ENCODE measurements at regions not wholly inside any gene's neighbourhood (a gene's known extent, or its start where the extent isn't known, plus 50 kb on each side); places are given as distances from the start of the nearest gene placed in this dataset.
"Not testable (repeated sequence)": the region's sequence is repeated elsewhere in the genome, so short reads cannot be mapped to it uniquely, and the experiment has no call there.

- Histone ChIP-seq H4K20me1 (no peaks in the 10 kb centered on the region), H3K9ac (no peak overlapping the region), H3K4me3 (no peak overlapping the region), H3K4me2 (no peak overlapping the region), H3K4me1 (peaks cover 0 to 16% (median 0%) of the 10 kb centered on the region in 10 experiments; a peak in 6 of 20 replicates), H3K36me3 (no peaks in the 10 kb centered on the region), H3K27ac (no peak overlapping the region), H3K9me3 (replicated peaks in 1 of 11) (peaks cover 0 to 16% (median 8%) of the 10 kb centered on the region in 11 experiments; a peak in 14 of 22 replicates), H3K27me3 (no peaks in the 10 kb centered on the region)
- no peak for TF ChIP-seq Cebpa-rat (IDR thresholded peaks at IDR 0.05)
Observed at GRCh38 chr2:147595200-147595599, 249.6 kb upstream of the ACVR2A start.

- Histone ChIP-seq H3K4me1 (peaks cover 0 to 4% (median 0%) of the 10 kb centered on the region in 10 experiments; a peak in 4 of 20 replicates), H3K9ac (no peak overlapping the region), H3K4me3 (no peak overlapping the region), H3K9me3 (replicated peaks in 1 of 11) (peaks cover 0 to 16% (median 8%) of the 10 kb centered on the region in 11 experiments; a peak in 14 of 22 replicates), H3K4me2 (no peak overlapping the region), H4K20me1 (no peaks in the 10 kb centered on the region), H3K36me3 (no peaks in the 10 kb centered on the region), H3K27me3 (no peaks in the 10 kb centered on the region), H3K27ac (no peak overlapping the region)
- no peak for TF ChIP-seq Cebpa-rat (IDR thresholded peaks at IDR 0.05)
Observed at GRCh38 chr2:147594038-147594437, 250.8 kb upstream of the ACVR2A start.

GRCh38 chr2:147592784-147593183 lies 252.0 kb upstream of the ACVR2A start:
- not testable (repeated sequence) for H3K27me3 ChIP-seq, H3K4me2 ChIP-seq, H3K9ac ChIP-seq, H4K20me1 ChIP-seq, H3K4me3 ChIP-seq, H3K4me1 ChIP-seq, H3K27ac ChIP-seq, H3K36me3 ChIP-seq
- H3K9me3 ChIP-seq (replicated peaks in 1 of 11), result peaks cover 0 to 16% (median 8%) of the 10 kb centered on the region in 11 experiments; a peak in 14 of 22 replicates

- no peaks in the 10 kb centered on the region for H4K20me1 ChIP-seq
- TF ChIP-seq Cebpa-rat (IDR thresholded peaks at IDR 0.05), result no peak
- H3K4me3 ChIP-seq, result no peak overlapping the region
- no peak overlapping the region for H3K27ac ChIP-seq
- no peaks in the 10 kb centered on the region for H3K27me3 ChIP-seq
- H3K4me1 ChIP-seq, result no peaks in the 10 kb centered on the region
- peaks cover 0 to 25% (median 8%) of the 10 kb centered on the region in 11 experiments; a peak in 14 of 22 replicates for H3K9me3 ChIP-seq (replicated peaks in 1 of 11)
- H3K36me3 ChIP-seq, result no peaks in the 10 kb centered on the region
- no peak overlapping the region for H3K4me2 ChIP-seq
- no peak overlapping the region for H3K9ac ChIP-seq
Observed at GRCh38 chr2:147589127-147589526, 255.7 kb upstream of the ACVR2A start.

- H3K27ac ChIP-seq, result no peak overlapping the region
- H3K9ac ChIP-seq, result no peak overlapping the region
- H3K27me3 ChIP-seq, result no peaks in the 10 kb centered on the region
- H3K4me3 ChIP-seq, result no peak overlapping the region
- TF ChIP-seq Cebpa-rat (IDR thresholded peaks at IDR 0.05), result no peak
- no peaks in the 10 kb centered on the region for H3K36me3 ChIP-seq
- no peaks in the 10 kb centered on the region for H3K4me1 ChIP-seq
- peaks cover 0 to 24% (median 8%) of the 10 kb centered on the region in 11 experiments; a peak in 14 of 22 replicates for H3K9me3 ChIP-seq (replicated peaks in 1 of 11)
- no peak overlapping the region for H3K4me2 ChIP-seq
- H4K20me1 ChIP-seq, result no peaks in the 10 kb centered on the region
Observed at GRCh38 chr2:147588191-147588590, 256.6 kb upstream of the ACVR2A start.

- Histone ChIP-seq H4K20me1 (no peaks in the 10 kb centered on the region), H3K4me2 (no peak overlapping the region), H3K4me3 (no peak overlapping the region), H3K27ac (no peak overlapping the region), H3K36me3 (no peaks in the 10 kb centered on the region), H3K27me3 (no peaks in the 10 kb centered on the region), H3K4me1 (no peaks in the 10 kb centered on the region), H3K9me3 (replicated peaks in 1 of 11) (peaks cover 0 to 5% (median 0%) of the 10 kb centered on the region in 11 experiments; a peak in 2 of 22 replicates), H3K9ac (no peak overlapping the region)
- no peak for TF ChIP-seq Cebpa-rat (IDR thresholded peaks at IDR 0.05)
Observed at GRCh38 chr2:147578529-147578928, 266.3 kb upstream of the ACVR2A start.

GRCh38 chr2:147577998-147578380 lies 266.8 kb upstream of the ACVR2A start:
- peaks cover 0 to 7% (median 0%) of the 10 kb centered on the region in 11 experiments; a peak in 4 of 22 replicates for H3K9me3 ChIP-seq (replicated peaks in 1 of 11)
- H4K20me1 ChIP-seq, result no peaks in the 10 kb centered on the region
- no peak overlapping the region for H3K4me3 ChIP-seq
- no peak overlapping the region for H3K4me2 ChIP-seq
- no peaks in the 10 kb centered on the region for H3K27me3 ChIP-seq
- no peak for TF ChIP-seq Cebpa-rat (IDR thresholded peaks at IDR 0.05)
- H3K27ac ChIP-seq, result no peak overlapping the region
- no peaks in the 10 kb centered on the region for H3K4me1 ChIP-seq
- H3K9ac ChIP-seq, result no peak overlapping the region
- H3K36me3 ChIP-seq, result no peaks in the 10 kb centered on the region

- no peak overlapping the region for H3K4me2 ChIP-seq
- TF ChIP-seq Cebpa-rat (IDR thresholded peaks at IDR 0.05), result no peak
- H3K27ac ChIP-seq, result no peak overlapping the region
- no peak overlapping the region for H3K4me3 ChIP-seq
- H3K9ac ChIP-seq, result no peak overlapping the region
- no peaks in the 10 kb centered on the region for H3K36me3 ChIP-seq
- no peaks in the 10 kb centered on the region for H3K4me1 ChIP-seq
- peaks cover 0 to 12% (median 0%) of the 10 kb centered on the region in 11 experiments; a peak in 4 of 22 replicates for H3K9me3 ChIP-seq (replicated peaks in 1 of 11)
- no peaks in the 10 kb centered on the region for H3K27me3 ChIP-seq
- H4K20me1 ChIP-seq, result no peaks in the 10 kb centered on the region
Observed at GRCh38 chr2:147577323-147577997, 267.4 kb upstream of the ACVR2A start.

- TF ChIP-seq Cebpa-rat (IDR thresholded peaks at IDR 0.05), result no peak
- H3K27me3 ChIP-seq, result no peaks in the 10 kb centered on the region
- H3K27ac ChIP-seq, result no peak overlapping the region
- no peaks in the 10 kb centered on the region for H3K36me3 ChIP-seq
- no peak overlapping the region for H3K4me2 ChIP-seq
- no peaks in the 10 kb centered on the region for H4K20me1 ChIP-seq
- H3K9ac ChIP-seq, result no peak overlapping the region
- H3K4me3 ChIP-seq, result no peak overlapping the region
- H3K9me3 ChIP-seq (replicated peaks in 1 of 11), result peaks cover 0 to 29% (median 6%) of the 10 kb centered on the region in 11 experiments; a peak in 9 of 22 replicates
- no peaks in the 10 kb centered on the region for H3K4me1 ChIP-seq
Observed at GRCh38 chr2:147575106-147575505, 269.7 kb upstream of the ACVR2A start.

- Histone ChIP-seq H4K20me1 (no peaks in the 10 kb centered on the region), H3K9ac (no peak overlapping the region), H3K4me1 (no peaks in the 10 kb centered on the region), H3K9me3 (replicated peaks in 1 of 11) (peaks cover 0 to 29% (median 6%) of the 10 kb centered on the region in 11 experiments; a peak in 9 of 22 replicates), H3K4me2 (no peak overlapping the region), H3K4me3 (no peak overlapping the region), H3K27ac (no peak overlapping the region), H3K36me3 (no peaks in the 10 kb centered on the region), H3K27me3 (no peaks in the 10 kb centered on the region)
- no peak for TF ChIP-seq Cebpa-rat (IDR thresholded peaks at IDR 0.05)
Observed at GRCh38 chr2:147572622-147573021, 272.2 kb upstream of the ACVR2A start.
